HepG2 (cell line): ENCODE measurements at regions not wholly inside any gene's neighbourhood (a gene's known extent, or its start where the extent isn't known, plus 50 kb on each side); places are given as distances from the start of the nearest gene placed in this dataset.

ENCODE experiments used
- ATAC-seq: fragments of 200-7000 bp; cut with Tn5 transposase; 3 replicates; pipeline ENCODE4 v1.9.1; 2020; ENCODE audit warnings: mild to moderate bottlenecking, moderate library complexity
- BruUV-seq: library from RNA; stranded (reverse); fragments of 400-500 nt; replicated peaks from 2 replicates; lab custom pipeline; 2021; lab: Mats Ljungman, UMichigan
- CTCF ChIA-PET: fragments of 300-600 bp; formaldehyde crosslinking; extraction: SDS; loops from one replicate; lab custom pipeline; 2021; ENCODE audit warnings: low total read pairs, inconsistent platforms, low intra/inter-chr PET ratio; lab: Yijun Ruan, JAX
- POLR2A ChIA-PET: fragments of 350-600 bp; sonication (Branson Sonifier 250); formaldehyde crosslinking; loops from one replicate; lab custom pipeline; 2020; ENCODE audit warnings: antibody characterized with exemption, inconsistent platforms; lab: Yijun Ruan, JAX
- DNase-seq: peaks from one replicate; pipeline ENCODE4 v3.0.0-alpha.2; 2015; ENCODE audit warnings: low spot score
- FAIRE-seq: peaks from 3 replicates; lab custom pipeline; 2011; peaks lifted over from hg19 to GRCh38; lab: Jason Lieb, UNC
- H2AFZ ChIP-seq: one replicate; pipeline ENCODE4 v1.6.1; 2011; ENCODE audit warnings: low read length, inconsistent platforms
- H3K27ac ChIP-seq: fragments of 300-600 bp; 3 replicates; pipeline ENCODE4 v1.8.0; 2011; ENCODE audit warnings: mixed run types, mild to moderate bottlenecking, mixed read lengths, low read length, inconsistent platforms; ENCODE audit not compliant: insufficient read depth; ENCODE audit errors: extremely low read length
- H3K27me3 ChIP-seq, 2 experiments: fragments of 200-600 bp in 1 of 2; 2 replicates in 1 of 2; 3 replicates in 1 of 2; pipeline versions ENCODE4 v1.6.0 to v1.8.0; 2011; ENCODE audit warnings: low read length in 2 of 2, mild to moderate bottlenecking in 2 of 2, moderate library complexity in 2 of 2, inconsistent platforms in 1 of 2; ENCODE audit not compliant: insufficient read depth in 2 of 2, control insufficient read depth in 1 of 2
- H3K36me3 ChIP-seq, 2 experiments: fragments of 200-600 bp in 1 of 2; replicated peaks in 1 of 2; 2 replicates in 1 of 2; 3 replicates in 1 of 2; pipeline versions ENCODE4 v1.5.1 to v1.8.0; 2011; ENCODE audit warnings: low read length in 2 of 2, inconsistent platforms in 1 of 2; ENCODE audit not compliant: insufficient read depth in 2 of 2, control insufficient read depth in 1 of 2
- H3K4me1 ChIP-seq: 2 replicates; pipeline ENCODE4 v1.5.1; 2012; ENCODE audit warnings: low read length, inconsistent platforms; ENCODE audit not compliant: insufficient read depth
- H3K4me2 ChIP-seq: 2 replicates; pipeline ENCODE4 v1.6.0; 2011; ENCODE audit warnings: low read depth, low read length, inconsistent platforms
- H3K4me3 ChIP-seq, 3 experiments: fragments of 200-600 bp in 1 of 3; sonication (generic), shearing (Covaris generic) in 1 of 3; replicated peaks in 1 of 3; 2 replicates each; pipeline ENCODE4 v1.5.1; 2011 to 2016; ENCODE audit warnings: low read length in 3 of 3, inconsistent platforms in 2 of 3, low read depth in 2 of 3, mild to moderate bottlenecking in 2 of 3, control low read depth in 1 of 3, mixed read lengths in 1 of 3; ENCODE audit not compliant: insufficient read depth in 1 of 3
- H3K79me2 ChIP-seq: one replicate; pipeline ENCODE4 v1.6.1; 2011; ENCODE audit warnings: low read length, inconsistent platforms; ENCODE audit not compliant: insufficient read depth
- H3K9ac ChIP-seq: 2 replicates; pipeline ENCODE4 v1.6.0; 2011; ENCODE audit warnings: mild to moderate bottlenecking, low read depth, low read length, inconsistent platforms; ENCODE audit not compliant: insufficient read depth
- H3K9me3 ChIP-seq: 2 replicates; pipeline ENCODE4 v1.5.1; 2012; ENCODE audit warnings: mild to moderate bottlenecking, low read length
- H4K20me1 ChIP-seq: 2 replicates; pipeline ENCODE4 v1.6.0; 2011; ENCODE audit warnings: inconsistent platforms, mild to moderate bottlenecking, low read length, moderate library complexity; ENCODE audit not compliant: insufficient read depth
- ARNT2 ChIP-seq: sonication (generic); formaldehyde crosslinking; IDR thresholded peaks from 2 replicates; pipeline ENCODE4 v1.8.0; 2022; ENCODE audit warnings: mild to moderate bottlenecking, low read depth, missing genetic modification reagents, moderate library complexity
- ATRX ChIP-seq: sonication (generic); formaldehyde crosslinking; IDR thresholded peaks from 2 replicates; pipeline ENCODE4 v1.4.0; 2020; ENCODE audit warnings: missing genetic modification reagents, borderline replicate concordance
- GATAD2A ChIP-seq: IDR thresholded peaks from 2 replicates; pipeline ENCODE4 v1.6.1; 2016
- MTA1 ChIP-seq: sonication (generic); formaldehyde crosslinking; IDR thresholded peaks from 2 replicates; pipeline ENCODE4 v1.4.0; 2020; ENCODE audit warnings: missing genetic modification reagents, mild to moderate bottlenecking, borderline replicate concordance
- NFYB ChIP-seq: sonication (generic); formaldehyde crosslinking; IDR thresholded peaks from 2 replicates; pipeline ENCODE4 v1.4.0; 2020; ENCODE audit warnings: missing genetic modification reagents
- PCBP1 ChIP-seq: fragments of 200-400 bp; formaldehyde crosslinking; IDR thresholded peaks from 2 replicates; pipeline ENCODE4 v1.6.1; 2017; ENCODE audit warnings: mild to moderate bottlenecking, low read depth, low read length, borderline replicate concordance
- PHB2 ChIP-seq: fragments of 450-650 bp; IDR thresholded peaks from 2 replicates; pipeline ENCODE4 v1.6.1; 2018; ENCODE audit not compliant: partially characterized antibody
- SNAPC5 ChIP-seq: sonication (generic); formaldehyde crosslinking; IDR thresholded peaks from 2 replicates; pipeline ENCODE4 v1.8.1; 2023; ENCODE audit warnings: mild to moderate bottlenecking, missing genetic modification reagents, borderline replicate concordance
- TBX3 ChIP-seq: fragments of 450-650 bp; IDR thresholded peaks from 2 replicates; pipeline ENCODE4 v1.6.1; 2017; ENCODE audit warnings: antibody characterized with exemption, mild to moderate bottlenecking, inconsistent platforms, borderline replicate concordance
- ZFYVE20 ChIP-seq: sonication (generic); formaldehyde crosslinking; IDR thresholded peaks from 2 replicates; pipeline ENCODE4 v1.8.0; 2023; ENCODE audit warnings: low read depth, mild to moderate bottlenecking, moderate library complexity, missing genetic modification reagents, borderline replicate concordance
- ZNF577 ChIP-seq: sonication (generic); formaldehyde crosslinking; IDR thresholded peaks from 2 replicates; pipeline ENCODE4 v1.4.0; 2020; ENCODE audit warnings: mild to moderate bottlenecking, low read depth, missing genetic modification reagents, borderline replicate concordance
- ZNF616 ChIP-seq: sonication (generic); formaldehyde crosslinking; IDR thresholded peaks from 2 replicates; pipeline ENCODE4 v1.5.0; 2020; ENCODE audit warnings: low read depth, mild to moderate bottlenecking, missing genetic modification reagents
- ZNF782 ChIP-seq: sonication (generic); formaldehyde crosslinking; IDR thresholded peaks from 2 replicates; pipeline ENCODE4 v1.4.0; 2020; ENCODE audit warnings: missing genetic modification reagents, mild to moderate bottlenecking, borderline replicate concordance
- ZNF790 ChIP-seq: sonication (generic); formaldehyde crosslinking; IDR thresholded peaks from 2 replicates; pipeline ENCODE4 v1.8.0; 2022; ENCODE audit warnings: missing genetic modification reagents, mild to moderate bottlenecking, borderline replicate concordance
- ZSCAN20 ChIP-seq: sonication (generic); formaldehyde crosslinking; IDR thresholded peaks from 2 replicates; pipeline ENCODE4 v1.4.0; 2020; ENCODE audit warnings: missing genetic modification reagents, mild to moderate bottlenecking, borderline replicate concordance
- WGBS: methylation state at CpG from one replicate; pipeline ENCODE4 v1.1.6; 2017; ENCODE audit warnings: low lambda C conversion rate; 5-methylcytosine and 5-hydroxymethylcytosine counted together
- in situ Hi-C: cut with HindIII; loops from 2 replicates; pipeline ENCODE4 v1.10.0; 2017; ENCODE audit warnings: low pct_unique_long_range_greater_than_20kb; ENCODE audit not compliant: extremely low pct_ligation_motif_present
- intact Hi-C: fragments of 100-400 bp; cut with micrococcal nuclease; formaldehyde crosslinking; loops from one replicate; pipeline ENCODE4 v1.10.0; 2022; ENCODE audit not compliant: unreplicated experiment

- Histone ChIP-seq H4K20me1 (no peaks in the 10 kb centered on the region), H3K9ac (no peak overlapping the region), H3K4me1 (no peaks in the 10 kb centered on the region), H2AFZ (no peak overlapping the region), H3K9me3 (no peaks in the 10 kb centered on the region), H3K36me3 (no peaks in the 10 kb centered on the region)
- in situ Hi-C loops = no loop called here
- TF ChIP-seq GATAD2A (CRISPR knock-in tag) (no peak), ZFYVE20 (CRISPR knock-in tag) (no peak), PCBP1 (0 out of 2 replicates have a peak, but pooled peaks have one; percentile 35), NFYB (CRISPR knock-in tag) (no peak), ZNF577 (CRISPR knock-in tag) (no peak), ZNF616 (CRISPR knock-in tag) (no peak)
- TF ChIP-seq, all 625 proteins: peak for 1
- POLR2A ChIA-PET = no interaction called here
- H3K27me3 ChIP-seq = peaks cover 2 to 5% of the 10 kb centered on the region in 2 experiments; a peak in 3 of 5 replicates
- intact Hi-C loops = no loop called here
- no peak overlapping the region for H3K27ac ChIP-seq
- CTCF ChIA-PET = no interaction called here
- FAIRE-seq (no peak), DNase-seq (no peak), ATAC-seq (no peak)
- H3K4me3 ChIP-seq = no peak overlapping the region
- WGBS = 44% methylated on average over 36 of the region's 36 CpGs
- no peak overlapping the region for H3K4me2 ChIP-seq
- H3K79me2 ChIP-seq = no peaks in the 10 kb centered on the region
- no TSS peak for BruUV-seq
These were observed 245.9 kb downstream of the MIAT start for GRCh38 chr22:26903030-26903856.

DNA sequence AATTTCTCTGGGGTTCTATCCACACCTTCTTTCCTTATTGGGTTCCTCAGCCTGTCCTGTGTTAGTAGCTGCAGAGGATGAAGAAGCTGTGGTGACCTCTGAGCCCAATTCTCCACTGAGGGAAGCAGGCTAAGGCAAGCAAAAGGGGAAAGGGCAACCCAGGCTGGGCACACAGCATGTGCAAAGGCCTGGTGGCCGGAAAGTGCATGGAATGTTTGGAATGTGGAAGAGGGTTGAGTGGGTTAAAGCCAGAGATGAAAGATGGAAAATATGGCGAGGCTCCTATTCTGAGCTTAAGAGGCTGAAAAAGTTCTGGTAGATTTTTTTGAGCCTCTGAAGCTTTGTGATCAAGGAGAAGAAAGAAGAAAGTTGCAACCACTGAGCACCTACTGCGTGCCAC is 247.1 kb downstream of the MIAT start:
- Histone ChIP-seq H3K79me2 (no peaks in the 10 kb centered on the region), H3K4me2 (no peak overlapping the region), H3K9ac (no peak overlapping the region), H3K9me3 (no peaks in the 10 kb centered on the region), H4K20me1 (no peaks in the 10 kb centered on the region), H3K36me3 (no peaks in the 10 kb centered on the region), H3K27ac (no peak overlapping the region), H3K27me3 (peaks cover 2 to 5% of the 10 kb centered on the region in 2 experiments; a peak in 3 of 5 replicates), H3K4me1 (no peaks in the 10 kb centered on the region), H3K4me3 (no peak overlapping the region), H2AFZ (no peak overlapping the region)
- ChIA-PET CTCF (no interaction called here), POLR2A (no interaction called here)
- WGBS = 0% methylated on average over 3 of the region's 3 CpGs
- intact Hi-C loops = no loop called here
- BruUV-seq = no TSS peak
- DNase-seq (no peak), ATAC-seq (no peak), FAIRE-seq (no peak)
- in situ Hi-C loops = no loop called here
- TF ChIP-seq ATRX (CRISPR knock-in tag) (no peak), MTA1 (no peak), ARNT2 (CRISPR knock-in tag) (no peak), TBX3 (no peak), ZNF790 (no peak), ZSCAN20 (CRISPR knock-in tag) (no peak), SNAPC5 (no peak), PHB2 (no peak), ZNF782 (no peak)
